ENCODE measurements at regions not wholly inside any gene's neighbourhood (a gene's known extent, or its start where the extent isn't known, plus 50 kb on each side); places are given as distances from the start of the nearest gene placed in this dataset.

GRCh38 chr5:117065161-117065560, 490.5 kb upstream of the SEMA6A start:
- TF ChIP-seq, protein P1, sequence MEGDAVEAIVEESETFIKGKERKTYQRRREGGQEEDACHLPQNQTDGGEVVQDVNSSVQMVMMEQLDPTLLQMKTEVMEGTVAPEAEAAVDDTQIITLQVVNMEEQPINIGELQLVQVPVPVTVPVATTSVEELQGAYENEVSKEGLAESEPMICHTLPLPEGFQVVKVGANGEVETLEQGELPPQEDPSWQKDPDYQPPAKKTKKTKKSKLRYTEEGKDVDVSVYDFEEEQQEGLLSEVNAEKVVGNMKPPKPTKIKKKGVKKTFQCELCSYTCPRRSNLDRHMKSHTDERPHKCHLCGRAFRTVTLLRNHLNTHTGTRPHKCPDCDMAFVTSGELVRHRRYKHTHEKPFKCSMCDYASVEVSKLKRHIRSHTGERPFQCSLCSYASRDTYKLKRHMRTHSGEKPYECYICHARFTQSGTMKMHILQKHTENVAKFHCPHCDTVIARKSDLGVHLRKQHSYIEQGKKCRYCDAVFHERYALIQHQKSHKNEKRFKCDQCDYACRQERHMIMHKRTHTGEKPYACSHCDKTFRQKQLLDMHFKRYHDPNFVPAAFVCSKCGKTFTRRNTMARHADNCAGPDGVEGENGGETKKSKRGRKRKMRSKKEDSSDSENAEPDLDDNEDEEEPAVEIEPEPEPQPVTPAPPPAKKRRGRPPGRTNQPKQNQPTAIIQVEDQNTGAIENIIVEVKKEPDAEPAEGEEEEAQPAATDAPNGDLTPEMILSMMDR (IDR thresholded peaks at IDR 0.05), result no peak
- TF ChIP-seq POLR2A (IDR thresholded peaks at IDR 0.05), result no peak

Data from thyroid gland (tissue), 4 donors.